Stimulated activated CD4-positive, alpha-beta T cell treated with anti-CD3 and anti-CD28 coated beads, Interleukin-4, amount 100 ng/mL, for 48 hours (primary cell): ENCODE measurements at regions not wholly inside any gene's neighbourhood (a gene's known extent, or its start where the extent isn't known, plus 50 kb on each side); places are given as distances from the start of the nearest gene placed in this dataset.

ENCODE experiments used
- DNase-seq, 2 donors: peaks; one replicate each; pipeline ENCODE4 v3.0.0-alpha.2; 2020; ENCODE audit warnings: low read depth in 2 of 2

DNA sequence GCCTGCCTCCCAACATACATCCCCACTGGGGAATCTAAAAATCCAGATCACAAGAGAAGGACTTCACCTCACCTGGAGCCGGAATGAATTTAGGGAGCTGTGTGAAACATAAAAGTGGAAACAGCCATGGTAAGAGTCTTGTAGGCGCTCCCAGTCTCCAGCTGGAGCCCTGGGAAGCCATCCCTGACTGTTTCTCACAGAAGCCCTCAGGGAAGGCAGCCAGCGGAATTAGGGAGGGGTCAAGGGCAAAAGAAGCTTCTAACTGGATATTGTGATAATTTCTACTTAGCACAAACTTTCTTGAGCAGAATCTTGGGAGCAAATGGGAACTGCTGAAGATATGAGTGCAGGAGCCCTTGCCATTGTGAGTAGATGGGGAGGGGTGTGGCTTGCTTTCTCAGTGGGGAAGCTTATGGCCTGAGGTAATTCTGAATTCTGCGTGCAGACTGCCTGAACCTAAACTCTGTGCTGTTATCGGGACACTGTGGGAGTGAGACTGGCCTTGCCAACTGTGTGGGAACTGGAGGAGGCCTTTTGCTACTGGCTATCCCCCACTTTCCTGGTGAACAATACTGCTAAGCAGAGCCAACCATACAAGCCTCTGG lies 174.4 kb upstream of the SMC2 start:
- DNase-seq, result no peak

GRCh38 chr9:103928442-103928841 lies 165.7 kb upstream of the SMC2 start:
- DNase-seq, result no peak

- DNase-seq, result no peak
Observed at GRCh38 chr9:103941104-103941503, 153.0 kb upstream of the SMC2 start.

- DNase-seq, result no peak
Observed at GRCh38 chr9:103942200-103942599, 151.9 kb upstream of the SMC2 start.

- DNase-seq, result no peak
Observed at GRCh38 chr9:103942651-103943050, 151.5 kb upstream of the SMC2 start.

- no peak for DNase-seq
Observed at GRCh38 chr9:103949096-103949495, 145.0 kb upstream of the SMC2 start.

- DNase-seq, result no peak
Observed at GRCh38 chr9:103977163-103977562, 116.9 kb upstream of the SMC2 start.

DNA sequence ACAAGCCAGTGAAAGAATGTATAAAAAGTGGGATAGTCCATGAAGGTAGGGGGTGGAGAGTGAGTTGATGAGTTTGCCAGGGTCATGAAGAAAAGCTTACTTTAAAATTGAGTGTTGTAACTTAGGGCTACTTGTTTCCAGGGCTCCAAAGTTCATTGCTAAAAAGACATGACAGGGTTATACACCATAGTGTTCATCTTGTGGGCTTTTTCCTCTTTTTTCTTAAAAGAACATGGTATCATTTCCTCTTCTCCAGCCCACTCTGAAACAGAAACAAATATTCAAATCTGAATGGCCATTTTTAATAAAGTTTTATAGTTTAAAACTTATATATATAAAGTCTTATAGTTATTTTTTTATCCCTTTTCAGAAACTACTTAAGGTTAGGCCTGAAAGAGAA lies 115.7 kb upstream of the SMC2 start:
- DNase-seq, result no peak

- no peak for DNase-seq
Observed at GRCh38 chr9:103981912-103982311, 112.2 kb upstream of the SMC2 start.

- DNase-seq, result no peak
Observed at GRCh38 chr9:103985077-103985476, 109.0 kb upstream of the SMC2 start.

DNA sequence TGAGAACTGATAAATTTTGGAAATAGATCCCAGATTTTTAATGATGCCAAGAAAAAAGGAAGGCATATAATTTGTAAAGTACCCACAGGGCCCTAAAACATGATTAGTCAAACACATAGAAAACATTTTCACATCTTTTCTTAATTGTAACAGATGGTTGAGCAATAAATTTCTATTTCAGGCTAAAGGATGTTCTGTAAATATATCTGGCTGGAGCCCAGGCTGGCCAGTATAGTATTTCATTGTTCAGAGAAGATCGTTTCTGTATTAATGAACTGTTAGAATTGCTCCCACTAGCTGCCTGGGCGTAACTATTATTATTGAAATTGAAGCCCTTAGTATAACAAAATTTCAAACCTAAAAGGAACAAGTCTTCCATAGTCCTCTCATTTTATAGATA lies 105.3 kb upstream of the SMC2 start:
- DNase-seq, result no peak

DNA sequence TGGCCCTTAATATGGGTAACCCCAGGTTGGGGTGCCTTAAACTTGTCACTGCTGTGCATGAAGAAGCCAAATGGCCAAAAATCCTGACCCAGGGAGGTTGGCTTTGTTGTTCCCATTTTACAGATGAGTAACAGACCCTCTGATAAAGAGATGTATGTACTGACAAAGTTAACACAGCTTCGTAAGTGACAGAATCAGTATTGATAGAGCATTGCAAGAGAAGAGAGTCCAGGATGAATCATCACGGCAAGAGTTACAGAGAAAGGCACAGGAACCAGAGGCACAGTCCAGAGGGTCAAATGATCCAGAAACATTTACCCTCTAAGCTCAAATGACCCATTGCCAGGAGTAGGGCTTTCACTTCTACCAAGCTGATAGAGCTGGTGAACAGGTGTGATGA lies 103.8 kb upstream of the SMC2 start:
- no peak for DNase-seq

- DNase-seq, result no peak
Observed at GRCh38 chr9:103991001-103991400, 103.1 kb upstream of the SMC2 start.

GRCh38 chr9:103991698-103992097 lies 102.4 kb upstream of the SMC2 start:
- no peak for DNase-seq

DNA sequence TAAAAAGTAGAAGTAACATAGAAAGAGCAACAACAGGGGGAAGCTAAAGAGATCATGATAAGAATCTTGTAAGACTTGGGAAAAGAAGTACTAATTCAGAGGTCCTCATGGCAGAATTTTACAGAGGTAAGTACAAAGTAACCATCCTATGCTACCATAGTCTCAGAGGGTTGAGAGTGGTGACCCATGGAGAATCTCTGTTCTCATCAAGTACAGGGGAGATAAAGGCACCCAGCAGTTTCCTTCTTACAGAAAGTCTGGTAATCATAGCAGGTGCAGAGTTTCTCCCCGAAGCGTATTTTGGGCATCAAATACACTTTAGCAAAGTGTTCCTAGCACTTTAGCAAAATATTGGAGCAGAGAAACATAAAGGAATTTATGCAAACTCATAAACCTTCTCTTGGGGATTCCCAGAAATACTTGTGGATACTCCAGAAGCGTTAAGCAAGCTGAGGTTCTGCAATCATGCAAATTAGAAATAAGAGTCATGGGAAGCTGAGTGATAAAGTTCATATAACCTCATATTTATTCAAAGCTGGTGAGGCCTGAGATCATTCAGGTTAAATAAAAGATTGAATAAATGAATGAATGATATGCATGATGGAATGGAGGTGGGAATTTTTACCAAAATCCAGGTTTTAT lies 101.0 kb upstream of the SMC2 start:
- no peak for DNase-seq

DNA sequence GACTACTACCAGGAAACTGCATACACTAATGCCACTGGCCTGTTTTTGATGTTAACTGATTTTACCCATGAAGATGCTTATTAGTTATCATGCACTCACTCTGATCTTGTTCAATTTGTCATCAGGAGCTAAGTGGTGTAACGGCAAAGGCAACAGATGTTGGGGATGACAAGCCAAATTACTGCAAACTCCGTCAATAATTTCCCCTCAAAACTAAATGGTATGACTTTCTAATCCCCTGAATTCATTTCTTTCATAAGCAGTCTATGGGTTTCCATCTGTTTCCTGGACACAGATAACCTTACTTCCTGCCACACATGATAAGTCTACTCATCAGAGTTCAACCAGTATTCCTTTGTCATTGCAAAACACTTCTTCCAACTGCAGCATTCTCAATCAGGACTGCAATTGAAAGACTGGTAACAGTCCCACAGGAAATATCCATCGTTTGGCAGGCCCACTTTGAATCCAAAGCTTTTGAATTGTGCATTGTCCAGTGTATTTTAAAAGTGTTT lies 96.2 kb upstream of the SMC2 start:
- DNase-seq, result no peak

- no peak for DNase-seq
Observed at GRCh38 chr9:103999375-104000062, 94.6 kb upstream of the SMC2 start.

GRCh38 chr9:104009826-104010225 lies 84.3 kb upstream of the SMC2 start:
- no peak for DNase-seq

GRCh38 chr9:104022083-104022482 lies 72.0 kb upstream of the SMC2 start:
- no peak for DNase-seq

GRCh38 chr9:104025104-104025503 lies 69.0 kb upstream of the SMC2 start:
- no peak for DNase-seq

DNA sequence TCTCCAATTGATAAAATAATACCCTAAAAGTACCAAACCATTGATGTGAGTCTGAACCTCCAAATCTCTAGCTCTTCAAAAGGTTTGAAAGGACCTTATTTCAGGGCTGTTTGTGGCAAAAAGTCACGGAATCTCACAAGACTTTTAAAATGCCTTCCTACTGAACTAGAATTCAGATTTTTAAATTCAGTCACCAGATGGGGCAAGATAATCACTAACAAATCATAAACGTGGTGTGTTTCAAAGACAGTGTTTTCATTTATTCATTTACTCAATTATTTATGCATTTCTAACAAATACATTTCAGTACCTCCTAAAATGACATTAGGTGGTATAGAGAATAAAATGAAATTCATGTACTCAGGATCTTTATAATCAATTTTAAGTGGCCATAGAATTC lies 68.2 kb upstream of the SMC2 start:
- no peak for DNase-seq

GRCh38 chr9:104027295-104027694 lies 66.8 kb upstream of the SMC2 start:
- DNase-seq, result no peak

GRCh38 chr9:104028827-104029226 lies 65.3 kb upstream of the SMC2 start:
- peak in 1 of 2 donors; percentile 4 for DNase-seq
